K562 (cell line): ENCODE measurements at regions not wholly inside any gene's neighbourhood (a gene's known extent, or its start where the extent isn't known, plus 50 kb on each side); places are given as distances from the start of the nearest gene placed in this dataset.

Experiments used
- ATAC-seq: fragments of 200-7000 bp; cut with Tn5 transposase; 3 replicates; pipeline ENCODE4 v1.9.1; 2020; ENCODE audit warnings: moderate library complexity
- BruUV-seq: library from RNA; stranded (reverse); fragments of 400-500 nt; replicated peaks from 2 replicates; lab custom pipeline; 2021; lab: Mats Ljungman, UMichigan
- CTCF ChIA-PET: fragments of 300-600 bp; formaldehyde crosslinking; extraction: SDS; loops from one replicate; lab custom pipeline; 2021; ENCODE audit warnings: low intra/inter-chr PET ratio; lab: Yijun Ruan, JAX
- POLR2A ChIA-PET: fragments of 300-600, 350-650 bp; sonication (Branson Sonifier 250); formaldehyde crosslinking; extraction: SDS; loops from one replicate; lab custom pipeline; 2021; ENCODE audit warnings: antibody characterized with exemption, inconsistent platforms; lab: Yijun Ruan, JAX
- DNase-seq, 4 experiments: peaks; one replicate each; pipeline versions ENCODE4 v3.0.0 to v3.0.0-alpha.2; 2011 to 2018; ENCODE audit warnings: low spot score in 3 of 4, mixed read lengths in 3 of 4; ENCODE audit errors: extremely low read depth in 1 of 4
- FAIRE-seq: peaks from 2 replicates; lab custom pipeline; 2011; peaks lifted over from hg19 to GRCh38; lab: Jason Lieb, UNC
- H2AFZ ChIP-seq: 2 replicates; pipeline ENCODE4 v1.6.0; 2011; ENCODE audit warnings: low read depth, low read length, control low read depth, inconsistent platforms
- H3K27ac ChIP-seq: fragments of 200-600 bp; 3 replicates; pipeline ENCODE4 v1.8.0; 2011; ENCODE audit warnings: low read depth, mild to moderate bottlenecking, control low read depth, inconsistent platforms, low read length, moderate library complexity, mixed read lengths; ENCODE audit errors: extremely low read depth
- H3K27me3 ChIP-seq, 2 experiments: fragments of 300-600 bp in 1 of 2; 2 replicates in 1 of 2; 3 replicates in 1 of 2; pipeline versions ENCODE4 v1.6.0 to v1.8.0; 2011; ENCODE audit warnings: inconsistent platforms in 2 of 2, low read length in 2 of 2, mild to moderate bottlenecking in 1 of 2, mixed read lengths in 1 of 2, moderate library complexity in 1 of 2; ENCODE audit not compliant: control insufficient read depth in 2 of 2, insufficient read depth in 2 of 2
- H3K36me3 ChIP-seq: fragments of 300-600 bp; 3 replicates; pipeline ENCODE4 v1.8.0; 2011; ENCODE audit warnings: mild to moderate bottlenecking, low read length, inconsistent platforms; ENCODE audit not compliant: control insufficient read depth, insufficient read depth
- H3K4me1 ChIP-seq, 2 experiments: fragments of 200-600 bp in 1 of 2; replicated peaks in 1 of 2; 2 replicates in 1 of 2; 3 replicates in 1 of 2; pipeline versions ENCODE4 v1.5.1 to v1.8.0; 2011; ENCODE audit warnings: inconsistent platforms in 2 of 2, low read length in 2 of 2, mild to moderate bottlenecking in 1 of 2, mixed read lengths in 1 of 2, moderate library complexity in 1 of 2; ENCODE audit not compliant: control insufficient read depth in 2 of 2, insufficient read depth in 2 of 2
- H3K4me2 ChIP-seq: 2 replicates; pipeline ENCODE4 v1.6.1; 2011; ENCODE audit warnings: low read length, control low read depth, inconsistent platforms, mixed read lengths; ENCODE audit not compliant: insufficient read depth
- H3K4me3 ChIP-seq: fragments of 200-600 bp; sonication (generic), shearing (Covaris generic); 2 replicates; pipeline ENCODE4 v1.5.1; 2016; ENCODE audit warnings: control low read depth, inconsistent platforms
- H3K79me2 ChIP-seq: fragments of 200-600 bp; 3 replicates; pipeline ENCODE4 v1.8.0; 2011; ENCODE audit warnings: low read length, inconsistent platforms; ENCODE audit not compliant: control insufficient read depth, insufficient read depth
- H3K9ac ChIP-seq, 2 experiments: 2 replicates each; pipeline versions ENCODE4 v1.6.0 to v1.6.1; 2011; ENCODE audit warnings: low read depth in 2 of 2, low read length in 2 of 2, control low read depth in 1 of 2, inconsistent platforms in 1 of 2, mild to moderate bottlenecking in 1 of 2, mixed read lengths in 1 of 2; ENCODE audit not compliant: insufficient read depth in 1 of 2
- H3K9me1 ChIP-seq: one replicate; pipeline ENCODE4 v1.6.0; 2011; ENCODE audit warnings: inconsistent platforms, mild to moderate bottlenecking, low read length, moderate library complexity; ENCODE audit not compliant: control insufficient read depth, insufficient read depth
- H3K9me3 ChIP-seq: replicated peaks from 2 replicates; pipeline ENCODE4 v1.5.1; 2011; ENCODE audit warnings: low read depth, low read length, inconsistent platforms; ENCODE audit not compliant: control insufficient read depth, insufficient read depth
- H4K20me1 ChIP-seq: replicated peaks from 2 replicates; pipeline ENCODE4 v1.6.1; 2011; ENCODE audit warnings: low read length, inconsistent platforms, mixed read lengths; ENCODE audit not compliant: control insufficient read depth, insufficient read depth
- FOXA3 ChIP-seq, 2 experiments: fragments of 450-650 bp in 1 of 2; sonication (generic) in 1 of 2; formaldehyde crosslinking; IDR thresholded peaks in 1 of 2; conservative IDR thresholded peaks in 1 of 2; 2 replicates each; pipeline versions ENCODE4 v1.4.0 to v1.8.0; 2020 to 2022; ENCODE audit warnings: mild to moderate bottlenecking in 2 of 2, missing genetic modification reagents in 1 of 2
- FOXP1 ChIP-seq: sonication (generic); formaldehyde crosslinking; IDR thresholded peaks from 2 replicates; pipeline ENCODE4 v1.8.0; 2022; ENCODE audit warnings: mild to moderate bottlenecking, missing genetic modification reagents
- ILK ChIP-seq: fragments of 450-650 bp; IDR thresholded peaks from 2 replicates; pipeline ENCODE4 v1.6.1; 2016; ENCODE audit warnings: missing genetic modification characterization, low read depth, mild to moderate bottlenecking, missing compliant biosample characterization, moderate library complexity, borderline replicate concordance
- ZNF133 ChIP-seq: fragments of 250-450 bp; sonication (Bioruptor Pico); IDR thresholded peaks from 2 replicates; pipeline ENCODE4 v1.4.0; 2020; ENCODE audit warnings: mild to moderate bottlenecking
- ZNF445 ChIP-seq: fragments of 250-450 bp; sonication (Bioruptor Pico); IDR thresholded peaks from 2 replicates; pipeline ENCODE4 v1.4.0; 2020; ENCODE audit warnings: low read depth, mild to moderate bottlenecking, moderate library complexity
- ZNF785 ChIP-seq: fragments of 250-450 bp; sonication (Bioruptor Pico); IDR thresholded peaks from 2 replicates; pipeline ENCODE4 v1.4.0; 2020; ENCODE audit warnings: mild to moderate bottlenecking
- WGBS: fragments of 100-300 bp; shearing (Covaris generic); methylation state at CpG from one replicate; pipeline ENCODE4 v1.1.6; 2016; ENCODE audit warnings: low coverage, mixed read lengths; ENCODE audit not compliant: insufficient coverage; ENCODE audit errors: missing lambda C conversion rate; 5-methylcytosine and 5-hydroxymethylcytosine counted together
- in situ Hi-C: fragments of 300-500 bp; cut with MboI; formaldehyde crosslinking; loops from 4 replicates; pipeline ENCODE4 v1.15.0; 2018; ENCODE audit warnings: inconsistent platforms, mixed read lengths
- intact Hi-C: fragments of 100-400 bp; cut with micrococcal nuclease; formaldehyde crosslinking; loops from 2 replicates; pipeline ENCODE4 v1.14.2; 2022
- TF ChIP-seq, protein P1 (sequence below): fragments of 250-450 bp; sonication (Bioruptor Pico); IDR thresholded peaks from 2 replicates; pipeline ENCODE4 v1.8.0; 2022; ENCODE audit warnings: moderate library complexity, mild to moderate bottlenecking, inconsistent platforms

DNA sequence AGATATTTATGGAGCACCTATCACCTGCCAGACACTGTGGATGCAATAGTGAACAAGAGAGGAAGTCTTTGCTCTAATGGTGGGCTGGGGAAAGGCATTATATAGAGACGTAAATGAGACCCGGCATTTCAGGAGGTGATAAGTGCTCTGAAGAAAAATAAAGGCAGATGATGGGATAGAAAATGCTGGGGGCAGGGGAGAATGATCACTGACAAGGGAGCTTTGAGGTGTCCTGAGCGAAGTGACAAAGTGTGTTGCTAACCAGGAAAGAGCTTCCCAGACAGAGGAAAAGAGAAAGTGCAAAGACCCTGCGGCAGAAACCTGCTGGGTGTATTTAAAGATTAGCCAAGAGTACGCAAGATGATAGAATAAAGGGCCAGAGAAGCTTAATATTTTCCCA lies 1096.1 kb downstream of the BCL11B start:
- no peak overlapping the region for H3K27ac ChIP-seq
- H3K9ac ChIP-seq, result no peak overlapping the region
- ATAC-seq, result no peak
- H3K9me1 ChIP-seq, result no peaks in the 10 kb centered on the region
- in situ Hi-C loops (no loop called here), intact Hi-C loops (no loop called here)
- BruUV-seq, result no TSS peak
- no peaks in the 10 kb centered on the region for H3K27me3 ChIP-seq
- WGBS, result 4% methylated on average over 5 of the region's 5 CpGs
- no peak for DNase-seq
- H3K79me2 ChIP-seq, result no peaks in the 10 kb centered on the region
- H3K9me3 ChIP-seq, result no peaks in the 10 kb centered on the region
- FAIRE-seq, result no peak
- CTCF ChIA-PET, result no interaction called here
- H4K20me1 ChIP-seq, result no peaks in the 10 kb centered on the region
- no peaks in the 10 kb centered on the region for H3K36me3 ChIP-seq
- H3K4me2 ChIP-seq, result no peak overlapping the region
- no peak overlapping the region for H3K4me3 ChIP-seq
- TF ChIP-seq ZNF445, result no peak
- TF ChIP-seq, protein P1, sequence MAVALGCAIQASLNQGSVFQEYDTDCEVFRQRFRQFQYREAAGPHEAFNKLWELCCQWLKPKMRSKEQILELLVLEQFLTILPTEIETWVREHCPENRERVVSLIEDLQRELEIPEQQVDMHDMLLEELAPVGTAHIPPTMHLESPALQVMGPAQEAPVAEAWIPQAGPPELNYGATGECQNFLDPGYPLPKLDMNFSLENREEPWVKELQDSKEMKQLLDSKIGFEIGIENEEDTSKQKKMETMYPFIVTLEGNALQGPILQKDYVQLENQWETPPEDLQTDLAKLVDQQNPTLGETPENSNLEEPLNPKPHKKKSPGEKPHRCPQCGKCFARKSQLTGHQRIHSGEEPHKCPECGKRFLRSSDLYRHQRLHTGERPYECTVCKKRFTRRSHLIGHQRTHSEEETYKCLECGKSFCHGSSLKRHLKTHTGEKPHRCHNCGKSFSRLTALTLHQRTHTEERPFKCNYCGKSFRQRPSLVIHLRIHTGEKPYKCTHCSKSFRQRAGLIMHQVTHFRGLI, result no peak
- TF ChIP-seq ILK (tag), result no peak
- TF ChIP-seq ZNF133 (CRISPR knock-in tag), result no peak
- no peak for TF ChIP-seq ZNF785 (CRISPR knock-in tag)
- no peak for TF ChIP-seq FOXP1
- no peak for TF ChIP-seq FOXA3 (CRISPR knock-in tag; conservative IDR thresholded peaks at IDR 0.05 in 1 of 2, IDR thresholded peaks at IDR 0.05 in 1 of 2)
- H3K4me1 ChIP-seq, result no peaks in the 10 kb centered on the region
- POLR2A ChIA-PET, result no interaction called here
- H2AFZ ChIP-seq, result no peak overlapping the region
